ENCODE measurements at regions not wholly inside any gene's neighbourhood (a gene's known extent, or its start where the extent isn't known, plus 50 kb on each side); places are given as distances from the start of the nearest gene placed in this dataset.

- Histone ChIP-seq H3K27me3 (no peaks in the 10 kb centered on the region), H3K4me1 (ENCODE audit: low read depth) (peaks cover 27% of the 10 kb centered on the region), H3K4me3 (no peak overlapping the region), H3K36me3 (no peaks in the 10 kb centered on the region), H3K27ac (no peak overlapping the region), H3K9me3 (ENCODE audit: low read depth) (no peaks in the 10 kb centered on the region)
- TF ChIP-seq CTCF (IDR thresholded peaks at IDR 0.05; ENCODE audit: low read depth, low read length) = no peak
- DNase-seq (ENCODE audit: low read depth in 1 of 2, low spot score in 1 of 2) = no peak
Measured at GRCh38 chr6:3571836-3572235, 115.0 kb upstream of the SLC22A23 start.

- Histone ChIP-seq H3K4me1 (ENCODE audit: low read depth) (peaks cover 27% of the 10 kb centered on the region), H3K4me3 (no peak overlapping the region), H3K27ac (no peak overlapping the region), H3K36me3 (no peaks in the 10 kb centered on the region), H3K27me3 (no peaks in the 10 kb centered on the region), H3K9me3 (ENCODE audit: low read depth) (no peaks in the 10 kb centered on the region)
- peak in 1 of 2 donors; percentile 33 for DNase-seq (ENCODE audit: low read depth in 1 of 2, low spot score in 1 of 2)
- no peak for TF ChIP-seq CTCF (IDR thresholded peaks at IDR 0.05; ENCODE audit: low read depth, low read length)
Measured at GRCh38 chr6:3571250-3571681, 114.4 kb upstream of the SLC22A23 start.

GRCh38 chr6:3569816-3570215 lies 113.0 kb upstream of the SLC22A23 start:
- Histone ChIP-seq H3K27me3 (no peaks in the 10 kb centered on the region), H3K4me1 (ENCODE audit: low read depth) (peaks cover 39% of the 10 kb centered on the region), H3K9me3 (ENCODE audit: low read depth) (no peaks in the 10 kb centered on the region), H3K36me3 (no peaks in the 10 kb centered on the region), H3K4me3 (no peak overlapping the region), H3K27ac (peak overlapping the region; percentile 96)
- DNase-seq (ENCODE audit: low read depth in 1 of 2, low spot score in 1 of 2) = no peak
- no peak for TF ChIP-seq CTCF (IDR thresholded peaks at IDR 0.05; ENCODE audit: low read depth, low read length)

GRCh38 chr6:3568396-3569082 lies 111.7 kb upstream of the SLC22A23 start:
- no peaks in the 10 kb centered on the region for H3K27me3 ChIP-seq
- H3K4me3 ChIP-seq = no peak overlapping the region
- H3K36me3 ChIP-seq = no peaks in the 10 kb centered on the region
- H3K27ac ChIP-seq = peak overlapping the region; percentile 96
- TF ChIP-seq CTCF (IDR thresholded peaks at IDR 0.05; ENCODE audit: low read depth, low read length) = no peak
- no peaks in the 10 kb centered on the region for H3K9me3 ChIP-seq (ENCODE audit: low read depth)
- peaks cover 39% of the 10 kb centered on the region for H3K4me1 ChIP-seq (ENCODE audit: low read depth)
- DNase-seq (ENCODE audit: low read depth in 1 of 2, low spot score in 1 of 2) = peak; percentile 41 to 83

GRCh38 chr6:3566812-3567211 lies 110.0 kb upstream of the SLC22A23 start:
- H3K27me3 ChIP-seq = no peaks in the 10 kb centered on the region
- H3K4me1 ChIP-seq (ENCODE audit: low read depth) = peaks cover 39% of the 10 kb centered on the region
- no peaks in the 10 kb centered on the region for H3K36me3 ChIP-seq
- no peak overlapping the region for H3K4me3 ChIP-seq
- DNase-seq (ENCODE audit: low read depth in 1 of 2, low spot score in 1 of 2) = peak in 1 of 2 donors; percentile 27
- no peak for TF ChIP-seq CTCF (IDR thresholded peaks at IDR 0.05; ENCODE audit: low read depth, low read length)
- peak overlapping the region; percentile 85 for H3K27ac ChIP-seq
- H3K9me3 ChIP-seq (ENCODE audit: low read depth) = no peaks in the 10 kb centered on the region
